ENCODE measurements at regions not wholly inside any gene's neighbourhood (a gene's known extent, or its start where the extent isn't known, plus 50 kb on each side); places are given as distances from the start of the nearest gene placed in this dataset.
A peak's percentile ranks its signal among the peaks of the same experiment; 100 is the strongest.
"Not testable (repeated sequence)": the region's sequence is repeated elsewhere in the genome, so short reads cannot be mapped to it uniquely, and the experiment has no call there.

GRCh38 chrX:78822157-78822690, 74.7 kb downstream of the LPAR4 start:
- no peak overlapping the region for H3K4me3 Mint-ChIP-seq
- H3K4me1 Mint-ChIP-seq, result no peaks in the 10 kb centered on the region
- no peaks in the 10 kb centered on the region for H3K36me3 Mint-ChIP-seq
- no peak for DNase-seq
- H3K27me3 Mint-ChIP-seq, result no peaks in the 10 kb centered on the region
- no peak for ATAC-seq (replicated peaks)
- no peak overlapping the region for H3K27ac Mint-ChIP-seq
- peaks cover 0 to 3% of the 10 kb centered on the region in 2 donors for H3K9me3 Mint-ChIP-seq

- Mint-ChIP-seq H3K4me1 (no peaks in the 10 kb centered on the region), H3K9me3 (no peaks in the 10 kb centered on the region), H3K27ac (no peak overlapping the region), H3K36me3 (no peaks in the 10 kb centered on the region), H3K27me3 (no peaks in the 10 kb centered on the region), H3K4me3 (no peak overlapping the region)
- DNase-seq (no peak), ATAC-seq (replicated peaks) (no peak)
Measured at GRCh38 chrX:78831523-78831922, 84.0 kb downstream of the LPAR4 start.

GRCh38 chrX:78838709-78839108, 91.2 kb downstream of the LPAR4 start:
- ATAC-seq (replicated peaks) (no peak), DNase-seq (no peak)
- Mint-ChIP-seq H3K27ac (no peak overlapping the region), H3K4me3 (no peak overlapping the region), H3K27me3 (peaks cover 0 to 6% of the 10 kb centered on the region in 2 donors), H3K36me3 (no peaks in the 10 kb centered on the region), H3K4me1 (no peaks in the 10 kb centered on the region), H3K9me3 (no peaks in the 10 kb centered on the region)

GRCh38 chrX:78839711-78840110, 92.2 kb downstream of the LPAR4 start:
- no peaks in the 10 kb centered on the region for H3K4me1 Mint-ChIP-seq
- no peak for DNase-seq

GRCh38 chrX:78844218-78844617, 96.7 kb downstream of the LPAR4 start:
- H3K4me3 Mint-ChIP-seq; DNase-seq; H3K9me3 Mint-ChIP-seq; H3K4me1 Mint-ChIP-seq; ATAC-seq (replicated peaks); H3K27ac Mint-ChIP-seq; H3K36me3 Mint-ChIP-seq; H3K27me3 Mint-ChIP-seq: not testable (repeated sequence)

More at GRCh38 chrX:78839711-78840110, 92.2 kb downstream of the LPAR4 start:
- Mint-ChIP-seq H3K27ac (no peak overlapping the region), H3K9me3 (no peaks in the 10 kb centered on the region), H3K27me3 (peaks cover 0 to 6% of the 10 kb centered on the region in 2 donors), H3K4me3 (no peak overlapping the region), H3K36me3 (no peaks in the 10 kb centered on the region)
- ATAC-seq (replicated peaks), result no peak

GRCh38 chrX:78881248-78881647, 63.9 kb upstream of the P2RY10 start:
- peaks cover 15 to 16% of the 10 kb centered on the region in 2 donors for H3K9me3 Mint-ChIP-seq
- DNase-seq; H3K27me3 Mint-ChIP-seq; H3K4me1 Mint-ChIP-seq; H3K4me3 Mint-ChIP-seq; H3K27ac Mint-ChIP-seq; ATAC-seq (replicated peaks); H3K36me3 Mint-ChIP-seq: not testable (repeated sequence)

GRCh38 chrX:78886550-78886949, 58.6 kb upstream of the P2RY10 start:
- no peak overlapping the region for H3K27ac Mint-ChIP-seq
- H3K27me3 Mint-ChIP-seq, result no peaks in the 10 kb centered on the region
- no peaks in the 10 kb centered on the region for H3K9me3 Mint-ChIP-seq
- ATAC-seq (replicated peaks) (peak; percentile 52 to 56), DNase-seq (no peak)
- no peaks in the 10 kb centered on the region for H3K36me3 Mint-ChIP-seq
- H3K4me1 Mint-ChIP-seq, result peaks cover 2 to 12% of the 10 kb centered on the region in 2 donors
- no peak overlapping the region for H3K4me3 Mint-ChIP-seq

Data from stimulated activated naive B cell treated with anti-CD40 and anti-IgM and Interleukin-4, amounts not matched to agents 10 μg/mL and 1 μg/mL and 100 μg/mL, for 72 hours (primary cell).